NB4 (cell line): ENCODE measurements at regions not wholly inside any gene's neighbourhood (a gene's known extent, or its start where the extent isn't known, plus 50 kb on each side); places are given as distances from the start of the nearest gene placed in this dataset.

ENCODE experiments used
- POLR2A ChIP-seq: IDR thresholded peaks from 2 replicates; pipeline ENCODE4 v1.6.1; 2011; ENCODE audit warnings: mild to moderate bottlenecking; ENCODE audit not compliant: insufficient read length; ENCODE audit errors: extremely low read depth
- TF ChIP-seq, protein P1 (sequence below): IDR thresholded peaks from one replicate; pipeline ENCODE4 v1.5.1; 2012; ENCODE audit warnings: low read depth, low read length

DNA sequence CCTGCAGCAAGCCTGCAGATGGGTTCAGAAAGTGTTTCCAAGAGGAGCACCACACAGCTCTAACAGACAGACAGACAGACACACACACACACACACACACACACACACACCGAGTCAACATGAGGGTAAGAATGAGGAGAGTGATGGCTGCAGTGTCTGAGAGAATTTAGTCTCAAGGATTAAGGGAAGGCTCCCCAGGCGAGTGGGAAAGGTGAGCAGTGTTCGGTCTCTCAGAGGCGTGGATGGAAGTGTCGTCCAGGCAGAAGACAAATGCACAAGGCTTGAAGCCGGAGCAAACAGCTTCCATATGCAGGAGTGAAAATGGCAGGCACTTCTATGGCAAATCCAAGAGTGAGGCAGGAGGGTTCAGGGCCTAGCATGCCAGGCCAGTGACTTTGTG, 770.1 kb downstream of the KCNJ18 start:
- TF ChIP-seq POLR2A = no peak
- TF ChIP-seq, protein P1, sequence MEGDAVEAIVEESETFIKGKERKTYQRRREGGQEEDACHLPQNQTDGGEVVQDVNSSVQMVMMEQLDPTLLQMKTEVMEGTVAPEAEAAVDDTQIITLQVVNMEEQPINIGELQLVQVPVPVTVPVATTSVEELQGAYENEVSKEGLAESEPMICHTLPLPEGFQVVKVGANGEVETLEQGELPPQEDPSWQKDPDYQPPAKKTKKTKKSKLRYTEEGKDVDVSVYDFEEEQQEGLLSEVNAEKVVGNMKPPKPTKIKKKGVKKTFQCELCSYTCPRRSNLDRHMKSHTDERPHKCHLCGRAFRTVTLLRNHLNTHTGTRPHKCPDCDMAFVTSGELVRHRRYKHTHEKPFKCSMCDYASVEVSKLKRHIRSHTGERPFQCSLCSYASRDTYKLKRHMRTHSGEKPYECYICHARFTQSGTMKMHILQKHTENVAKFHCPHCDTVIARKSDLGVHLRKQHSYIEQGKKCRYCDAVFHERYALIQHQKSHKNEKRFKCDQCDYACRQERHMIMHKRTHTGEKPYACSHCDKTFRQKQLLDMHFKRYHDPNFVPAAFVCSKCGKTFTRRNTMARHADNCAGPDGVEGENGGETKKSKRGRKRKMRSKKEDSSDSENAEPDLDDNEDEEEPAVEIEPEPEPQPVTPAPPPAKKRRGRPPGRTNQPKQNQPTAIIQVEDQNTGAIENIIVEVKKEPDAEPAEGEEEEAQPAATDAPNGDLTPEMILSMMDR = no peak
